ENCODE measurements at regions not wholly inside any gene's neighbourhood (a gene's known extent, or its start where the extent isn't known, plus 50 kb on each side); places are given as distances from the start of the nearest gene placed in this dataset.

GRCh38 chr1:38581396-38581795, 278.2 kb downstream of the RRAGC start:
- Mint-ChIP-seq H3K27me3 (ENCODE audit: unreplicated experiment) (peaks cover 98% of the 10 kb centered on the region), H3K4me3 (ENCODE audit: low read depth, unreplicated experiment) (no peak overlapping the region), H3K9me3 (ENCODE audit: low read depth, unreplicated experiment) (peaks cover 5% of the 10 kb centered on the region), H3K4me1 (ENCODE audit: low read depth, unreplicated experiment) (no peaks in the 10 kb centered on the region), H3K36me3 (ENCODE audit: insufficient read depth, unreplicated experiment) (no peaks in the 10 kb centered on the region), H3K27ac (ENCODE audit: unreplicated experiment) (no peak overlapping the region)
- intact Hi-C loops (cut with micrococcal nuclease; ENCODE audit: unreplicated experiment) = no loop called here
- CTCF ChIA-PET = no interaction called here
- no peak for DNase-seq
- BruUV-seq (replicated peaks) = no TSS peak
- no peak for TF ChIP-seq CTCF (IDR thresholded peaks at IDR 0.05; ENCODE audit: unreplicated experiment)

- intact Hi-C loops (cut with micrococcal nuclease; ENCODE audit: unreplicated experiment) = no loop called here
- H3K36me3 Mint-ChIP-seq (ENCODE audit: insufficient read depth, unreplicated experiment) = no peaks in the 10 kb centered on the region
Measured at GRCh38 chr1:38580594-38580993, 279.0 kb downstream of the RRAGC start.

GRCh38 chr1:38579056-38579455, 280.5 kb downstream of the RRAGC start:
- no TSS peak for BruUV-seq (replicated peaks)
- CTCF ChIA-PET = no interaction called here
- no peak overlapping the region for H3K4me3 Mint-ChIP-seq (ENCODE audit: low read depth, unreplicated experiment)
- H3K27ac Mint-ChIP-seq (ENCODE audit: unreplicated experiment) = no peak overlapping the region
- DNase-seq = no peak
- no peaks in the 10 kb centered on the region for H3K36me3 Mint-ChIP-seq (ENCODE audit: insufficient read depth, unreplicated experiment)
- TF ChIP-seq CTCF (IDR thresholded peaks at IDR 0.05; ENCODE audit: unreplicated experiment) = no peak
- H3K4me1 Mint-ChIP-seq (ENCODE audit: low read depth, unreplicated experiment) = no peaks in the 10 kb centered on the region
- H3K9me3 Mint-ChIP-seq (ENCODE audit: low read depth, unreplicated experiment) = peaks cover 5% of the 10 kb centered on the region
- peaks cover 98% of the 10 kb centered on the region for H3K27me3 Mint-ChIP-seq (ENCODE audit: unreplicated experiment)
- intact Hi-C loops (cut with micrococcal nuclease; ENCODE audit: unreplicated experiment) = no loop called here

More at GRCh38 chr1:38580594-38580993, 279.0 kb downstream of the RRAGC start:
- peaks cover 98% of the 10 kb centered on the region for H3K27me3 Mint-ChIP-seq (ENCODE audit: unreplicated experiment)
- TF ChIP-seq CTCF (IDR thresholded peaks at IDR 0.05; ENCODE audit: unreplicated experiment) = no peak
- H3K27ac Mint-ChIP-seq (ENCODE audit: unreplicated experiment) = no peak overlapping the region
- no peak for DNase-seq
- H3K4me1 Mint-ChIP-seq (ENCODE audit: low read depth, unreplicated experiment) = no peaks in the 10 kb centered on the region
- BruUV-seq (replicated peaks) = no TSS peak
- CTCF ChIA-PET = no interaction called here
- H3K9me3 Mint-ChIP-seq (ENCODE audit: low read depth, unreplicated experiment) = peaks cover 5% of the 10 kb centered on the region
- no peak overlapping the region for H3K4me3 Mint-ChIP-seq (ENCODE audit: low read depth, unreplicated experiment)

GRCh38 chr1:38578271-38578951, 281.2 kb downstream of the RRAGC start:
- Mint-ChIP-seq H3K4me1 (ENCODE audit: low read depth, unreplicated experiment) (no peaks in the 10 kb centered on the region), H3K9me3 (ENCODE audit: low read depth, unreplicated experiment) (peaks cover 5% of the 10 kb centered on the region), H3K27ac (ENCODE audit: unreplicated experiment) (no peak overlapping the region), H3K36me3 (ENCODE audit: insufficient read depth, unreplicated experiment) (no peaks in the 10 kb centered on the region), H3K27me3 (ENCODE audit: unreplicated experiment) (peaks cover 98% of the 10 kb centered on the region), H3K4me3 (ENCODE audit: low read depth, unreplicated experiment) (no peak overlapping the region)
- CTCF ChIA-PET = no interaction called here
- TF ChIP-seq CTCF (IDR thresholded peaks at IDR 0.05; ENCODE audit: unreplicated experiment) = no peak
- intact Hi-C loops (cut with micrococcal nuclease; ENCODE audit: unreplicated experiment) = no loop called here
- no TSS peak for BruUV-seq (replicated peaks)
- DNase-seq = no peak

Measured in Calu3 (cell line).